ENCODE measurements at regions not wholly inside any gene's neighbourhood (a gene's known extent, or its start where the extent isn't known, plus 50 kb on each side); places are given as distances from the start of the nearest gene placed in this dataset.
A peak's percentile ranks its signal among the peaks of the same experiment; 100 is the strongest.

DNA sequence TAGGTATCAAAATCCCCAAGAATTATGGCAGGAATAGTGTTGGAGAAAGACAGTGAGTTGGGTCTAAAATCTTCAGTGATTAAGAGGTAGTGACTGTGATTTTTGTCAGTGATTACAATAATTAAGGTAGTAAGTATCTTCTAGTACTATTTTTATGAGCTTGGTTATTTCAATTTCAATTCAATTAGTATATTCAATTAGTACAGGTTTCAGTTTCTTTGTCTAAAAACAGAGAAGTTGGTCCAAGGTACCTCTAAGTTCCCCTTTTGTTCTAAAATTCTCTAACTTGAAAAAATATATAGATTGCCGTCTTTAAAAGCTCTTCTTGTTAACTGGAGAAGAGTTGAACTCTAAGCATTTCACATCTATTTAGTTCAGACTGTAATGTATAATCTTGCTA, 82.9 kb downstream of the OTUD1 start:
- Histone ChIP-seq H3K27me3 (no peaks in the 10 kb centered on the region), H3K4me1 (no peaks in the 10 kb centered on the region), H3K4me3 (no peak overlapping the region), H3K36me3 (no peaks in the 10 kb centered on the region), H3K27ac (no peak overlapping the region), H3K9me3 (no peaks in the 10 kb centered on the region)
- TF ChIP-seq, protein P1, sequence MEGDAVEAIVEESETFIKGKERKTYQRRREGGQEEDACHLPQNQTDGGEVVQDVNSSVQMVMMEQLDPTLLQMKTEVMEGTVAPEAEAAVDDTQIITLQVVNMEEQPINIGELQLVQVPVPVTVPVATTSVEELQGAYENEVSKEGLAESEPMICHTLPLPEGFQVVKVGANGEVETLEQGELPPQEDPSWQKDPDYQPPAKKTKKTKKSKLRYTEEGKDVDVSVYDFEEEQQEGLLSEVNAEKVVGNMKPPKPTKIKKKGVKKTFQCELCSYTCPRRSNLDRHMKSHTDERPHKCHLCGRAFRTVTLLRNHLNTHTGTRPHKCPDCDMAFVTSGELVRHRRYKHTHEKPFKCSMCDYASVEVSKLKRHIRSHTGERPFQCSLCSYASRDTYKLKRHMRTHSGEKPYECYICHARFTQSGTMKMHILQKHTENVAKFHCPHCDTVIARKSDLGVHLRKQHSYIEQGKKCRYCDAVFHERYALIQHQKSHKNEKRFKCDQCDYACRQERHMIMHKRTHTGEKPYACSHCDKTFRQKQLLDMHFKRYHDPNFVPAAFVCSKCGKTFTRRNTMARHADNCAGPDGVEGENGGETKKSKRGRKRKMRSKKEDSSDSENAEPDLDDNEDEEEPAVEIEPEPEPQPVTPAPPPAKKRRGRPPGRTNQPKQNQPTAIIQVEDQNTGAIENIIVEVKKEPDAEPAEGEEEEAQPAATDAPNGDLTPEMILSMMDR (IDR thresholded peaks at IDR 0.05): no peak
- ATAC-seq (no peak), DNase-seq (no peak)
- intact Hi-C loops (cut with DNase I): loop anchor here in 2 of 10 donors (5.0 to 10.0 kb wide), 2 partner anchors 77 to 364 kb away; no protein-coding TSS in a partner anchor
- 83 to 94% methylated on average over 1 of the region's 1 CpG for WGBS, 2 donors

DNA sequence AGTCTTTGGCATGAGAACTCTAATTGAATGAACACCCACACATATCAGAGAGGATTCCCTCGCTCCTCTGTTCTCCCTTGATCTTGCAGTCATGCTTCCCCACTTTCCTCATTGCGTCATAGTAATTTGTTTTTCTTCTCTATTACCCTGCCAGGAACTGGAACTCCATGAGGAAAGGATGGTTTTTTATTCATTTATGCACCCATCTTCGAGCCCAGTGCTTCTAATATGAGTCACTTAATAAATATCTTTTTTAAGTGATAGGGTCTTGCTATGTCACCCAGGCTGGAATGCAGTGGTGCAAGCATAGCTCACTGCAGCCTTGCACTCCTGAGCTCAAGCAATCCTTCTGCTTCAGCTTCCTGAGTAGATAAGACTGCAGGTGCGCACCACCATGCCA, 83.5 kb downstream of the OTUD1 start:
- WGBS, 2 donors: 74 to 78% methylated on average over 4 of the region's 4 CpGs
- Histone ChIP-seq H3K4me3 (no peak overlapping the region), H3K27me3 (no peaks in the 10 kb centered on the region), H3K36me3 (no peaks in the 10 kb centered on the region), H3K9me3 (no peaks in the 10 kb centered on the region), H3K27ac (no peak overlapping the region), H3K4me1 (no peaks in the 10 kb centered on the region)
- DNase-seq (no peak), ATAC-seq (no peak)
- intact Hi-C loops (cut with DNase I): loop anchor here in 2 of 10 donors (5.0 to 10.0 kb wide), 2 partner anchors 78 to 365 kb away; no protein-coding TSS in a partner anchor
- TF ChIP-seq, protein P1 (IDR thresholded peaks at IDR 0.05): no peak

DNA sequence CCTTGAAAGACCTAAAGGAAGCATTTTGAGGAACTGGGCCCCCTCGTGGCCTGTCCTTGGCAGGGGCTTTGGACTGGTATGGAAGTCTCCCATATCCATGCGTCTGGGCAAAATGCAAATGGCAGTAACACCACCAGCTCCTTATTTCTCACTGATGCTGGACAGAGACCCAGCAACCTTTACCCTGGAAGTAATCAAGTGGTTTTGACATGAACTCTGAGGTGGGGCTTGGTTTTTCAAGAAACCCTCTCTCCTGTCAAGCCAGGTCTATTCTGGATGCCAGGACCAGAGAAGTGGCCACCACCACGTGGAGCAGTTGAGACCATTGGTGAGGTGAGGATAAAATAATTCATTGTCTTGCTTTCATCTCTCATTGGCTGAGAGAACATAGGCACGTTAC, 84.4 kb downstream of the OTUD1 start:
- H3K27ac ChIP-seq: no peak overlapping the region
- WGBS, 2 donors: 58 to 66% methylated on average over 4 of the region's 4 CpGs
- H3K4me3 ChIP-seq: no peak overlapping the region
- no peaks in the 10 kb centered on the region for H3K9me3 ChIP-seq
- DNase-seq (no peak), ATAC-seq (no peak)
- intact Hi-C loops (cut with DNase I): loop anchor here in 2 of 10 donors (5.0 to 10.0 kb wide), 2 partner anchors 78 to 366 kb away; no protein-coding TSS in a partner anchor
- TF ChIP-seq, protein P1 (IDR thresholded peaks at IDR 0.05): no peak
- H3K36me3 ChIP-seq: no peaks in the 10 kb centered on the region
- no peaks in the 10 kb centered on the region for H3K27me3 ChIP-seq
- H3K4me1 ChIP-seq: no peaks in the 10 kb centered on the region

DNA sequence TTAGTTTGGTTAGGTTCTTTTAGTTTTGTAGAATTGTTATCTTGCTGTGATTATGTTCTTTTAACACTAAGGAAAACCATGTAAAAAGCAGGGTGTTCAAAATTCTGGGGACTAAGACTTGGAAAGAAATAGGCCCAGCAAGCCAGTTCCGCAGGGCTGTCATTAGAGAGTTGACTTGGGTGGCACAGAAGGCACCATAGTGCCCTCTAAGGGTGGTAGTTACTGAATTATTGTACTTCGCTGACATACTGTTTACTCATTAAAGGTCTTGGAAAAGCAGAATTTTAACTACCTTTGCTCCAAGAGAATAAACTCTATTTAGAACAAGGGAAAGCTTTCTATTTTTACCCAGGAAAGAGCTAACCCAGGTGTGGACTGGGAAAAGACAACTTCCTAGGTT, 86.5 kb downstream of the OTUD1 start:
- ATAC-seq (peak in 6 of 8 donors; percentile 55 to 84 (median 70)), DNase-seq (peak in 1 of 2 donors; percentile 18)
- intact Hi-C loops (cut with DNase I): loop anchor here in 8 of 10 donors (2.0 to 10.0 kb wide), 4 partner anchors 81 to 213 kb away; no protein-coding TSS in a partner anchor
- H3K27ac ChIP-seq: no peak overlapping the region
- H3K9me3 ChIP-seq: no peaks in the 10 kb centered on the region
- TF ChIP-seq, protein P1 (IDR thresholded peaks at IDR 0.05): peak; percentile 17 to 69 (median 60)
- WGBS, 2 donors: 50 to 53% methylated on average over 2 of the region's 2 CpGs
- H3K27me3 ChIP-seq: no peaks in the 10 kb centered on the region
- H3K4me1 ChIP-seq: no peaks in the 10 kb centered on the region
- no peaks in the 10 kb centered on the region for H3K36me3 ChIP-seq
- no peak overlapping the region for H3K4me3 ChIP-seq

All from heart right ventricle (tissue), 16 donors.